ENCODE measurements at regions not wholly inside any gene's neighbourhood (a gene's known extent, or its start where the extent isn't known, plus 50 kb on each side); places are given as distances from the start of the nearest gene placed in this dataset.
"Not testable (repeated sequence)": the region's sequence is repeated elsewhere in the genome, so short reads cannot be mapped to it uniquely, and the experiment has no call there.

GRCh38 chr2:153246636-153247035 lies 231.9 kb downstream of the RPRM start:
- TF ChIP-seq FOXP1 (IDR thresholded peaks at IDR 0.05); FOXP1 (CRISPR knock-in tag; IDR thresholded peaks at IDR 0.05); ZIK1 (CRISPR knock-in tag; IDR thresholded peaks at IDR 0.05; ENCODE audit: borderline replicate concordance, low read depth); CTCF (CRISPR knock-in tag; IDR thresholded peaks at IDR 0.05); MXD4 (CRISPR knock-in tag; IDR thresholded peaks at IDR 0.05); ZNF3 (CRISPR knock-in tag; IDR thresholded peaks at IDR 0.05); CHD4 (IDR thresholded peaks at IDR 0.05; ENCODE audit: borderline replicate concordance, low read length): not testable (repeated sequence)

Measured in HepG2 (cell line).